ENCODE measurements at regions not wholly inside any gene's neighbourhood (a gene's known extent, or its start where the extent isn't known, plus 50 kb on each side); places are given as distances from the start of the nearest gene placed in this dataset.

GRCh38 chr9:8053501-8053900 is 253.9 kb upstream of the DMAC1 start:
- Histone ChIP-seq H3K27ac (ENCODE audit: extremely low read length, insufficient read depth, low read length) (no peak overlapping the region), H3K4me2 (ENCODE audit: low read depth, low read length) (no peak overlapping the region), H3K79me2 (ENCODE audit: insufficient read depth, low read length) (no peaks in the 10 kb centered on the region), H3K36me3 (replicated peaks in 1 of 2; ENCODE audit: control insufficient read depth in 1 of 2, insufficient read depth in 2 of 2, low read length in 2 of 2) (no peaks in the 10 kb centered on the region), H3K27me3 (ENCODE audit: control insufficient read depth in 1 of 2, insufficient read depth in 2 of 2, low read length in 2 of 2) (no peaks in the 10 kb centered on the region), H3K4me1 (ENCODE audit: insufficient read depth, low read length) (no peaks in the 10 kb centered on the region), H4K20me1 (ENCODE audit: insufficient read depth, low read length) (no peaks in the 10 kb centered on the region), H3K4me3 (replicated peaks in 1 of 3; ENCODE audit: insufficient read depth in 1 of 3, low read depth in 2 of 3, low read length in 3 of 3) (no peak overlapping the region), H2AFZ (ENCODE audit: low read length) (no peak overlapping the region), H3K9me3 (ENCODE audit: low read length) (peaks cover 80% of the 10 kb centered on the region), H3K9ac (ENCODE audit: insufficient read depth, low read depth, low read length) (no peak overlapping the region)
- FAIRE-seq (no peak), DNase-seq (ENCODE audit: low spot score) (no peak), ATAC-seq (no peak)
- intact Hi-C loops (cut with micrococcal nuclease; ENCODE audit: unreplicated experiment): no loop called here
- TF ChIP-seq, protein P1, sequence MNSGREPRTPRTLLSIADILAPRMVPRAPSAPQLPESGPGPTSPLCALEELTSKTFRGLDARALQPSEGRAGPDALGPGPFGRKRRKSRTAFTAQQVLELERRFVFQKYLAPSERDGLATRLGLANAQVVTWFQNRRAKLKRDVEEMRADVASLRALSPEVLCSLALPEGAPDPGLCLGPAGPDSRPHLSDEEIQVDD (CRISPR knock-in tag; IDR thresholded peaks at IDR 0.05; ENCODE audit: borderline replicate concordance): no peak
- TF ChIP-seq, protein P2, sequence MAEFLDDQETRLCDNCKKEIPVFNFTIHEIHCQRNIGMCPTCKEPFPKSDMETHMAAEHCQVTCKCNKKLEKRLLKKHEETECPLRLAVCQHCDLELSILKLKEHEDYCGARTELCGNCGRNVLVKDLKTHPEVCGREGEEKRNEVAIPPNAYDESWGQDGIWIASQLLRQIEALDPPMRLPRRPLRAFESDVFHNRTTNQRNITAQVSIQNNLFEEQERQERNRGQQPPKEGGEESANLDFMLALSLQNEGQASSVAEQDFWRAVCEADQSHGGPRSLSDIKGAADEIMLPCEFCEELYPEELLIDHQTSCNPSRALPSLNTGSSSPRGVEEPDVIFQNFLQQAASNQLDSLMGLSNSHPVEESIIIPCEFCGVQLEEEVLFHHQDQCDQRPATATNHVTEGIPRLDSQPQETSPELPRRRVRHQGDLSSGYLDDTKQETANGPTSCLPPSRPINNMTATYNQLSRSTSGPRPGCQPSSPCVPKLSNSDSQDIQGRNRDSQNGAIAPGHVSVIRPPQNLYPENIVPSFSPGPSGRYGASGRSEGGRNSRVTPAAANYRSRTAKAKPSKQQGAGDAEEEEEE (CRISPR knock-in tag; IDR thresholded peaks at IDR 0.05; ENCODE audit: borderline replicate concordance): no peak
- TF ChIP-seq SIX1 (CRISPR knock-in tag; IDR thresholded peaks at IDR 0.05; ENCODE audit: borderline replicate concordance) (no peak), ZNF451 (CRISPR knock-in tag; IDR thresholded peaks at IDR 0.05) (no peak), ARID5B (CRISPR knock-in tag; IDR thresholded peaks at IDR 0.05) (no peak), FOXP1 (IDR thresholded peaks at IDR 0.05) (no peak), FOXP1 (CRISPR knock-in tag; IDR thresholded peaks at IDR 0.05) (no peak), KLF11 (CRISPR knock-in tag; IDR thresholded peaks at IDR 0.05) (no peak), CBX1 (IDR thresholded peaks at IDR 0.05; ENCODE audit: low read depth) (no peak), ZNF337 (CRISPR knock-in tag; IDR thresholded peaks at IDR 0.05; ENCODE audit: borderline replicate concordance, low read depth) (no peak), MYC (CRISPR knock-in tag; IDR thresholded peaks at IDR 0.05; ENCODE audit: borderline replicate concordance) (no peak), DMAP1 (CRISPR knock-in tag; IDR thresholded peaks at IDR 0.05) (no peak), ZNF280D (CRISPR knock-in tag; IDR thresholded peaks at IDR 0.05) (no peak), MTA3 (CRISPR knock-in tag; IDR thresholded peaks at IDR 0.05) (no peak), ZNF580 (CRISPR knock-in tag; IDR thresholded peaks at IDR 0.05; ENCODE audit: borderline replicate concordance, low read depth) (no peak), ZNF761 (CRISPR knock-in tag; conservative IDR thresholded peaks at IDR 0.05) (no peak)
- CTCF ChIA-PET (ENCODE audit: low intra/inter-chr PET ratio, low total read pairs): no interaction called here
- BruUV-seq (replicated peaks): no TSS peak
- in situ Hi-C loops (cut with HindIII; ENCODE audit: extremely low pct_ligation_motif_present, low pct_unique_long_range_greater_than_20kb): no loop called here
- POLR2A ChIA-PET: no interaction called here
- no CpG with 5 or more reads among the region's 4 CpGs for WGBS (ENCODE audit: low lambda C conversion rate)
